Ishikawa (cell line): ENCODE measurements at regions not wholly inside any gene's neighbourhood (a gene's known extent, or its start where the extent isn't known, plus 50 kb on each side); places are given as distances from the start of the nearest gene placed in this dataset.

Experiments
- CEBPB ChIP-seq: IDR thresholded peaks from 2 replicates; pipeline ENCODE4 v1.6.1; 2012
- CREB1 ChIP-seq: IDR thresholded peaks from 2 replicates; pipeline ENCODE4 v1.6.1; 2012; ENCODE audit warnings: low read depth
- EGR1 ChIP-seq: IDR thresholded peaks from 2 replicates; pipeline ENCODE4 v1.6.1; 2012
- EP300 ChIP-seq: IDR thresholded peaks from 2 replicates; pipeline ENCODE4 v1.6.1; 2012; ENCODE audit warnings: borderline replicate concordance
- FOXM1 ChIP-seq: IDR thresholded peaks from 2 replicates; pipeline ENCODE4 v1.6.1; 2012; ENCODE audit warnings: low read depth, borderline replicate concordance
- MAX ChIP-seq: IDR thresholded peaks from 2 replicates; pipeline ENCODE4 v1.6.1; 2012
- NFIC ChIP-seq: IDR thresholded peaks from 2 replicates; pipeline ENCODE4 v1.6.1; 2012
- RAD21 ChIP-seq: IDR thresholded peaks from 2 replicates; pipeline ENCODE4 v1.6.1; 2012; ENCODE audit warnings: low read depth
- TAF1 ChIP-seq: IDR thresholded peaks from 2 replicates; pipeline ENCODE4 v1.6.1; 2012; ENCODE audit warnings: low read depth, mild to moderate bottlenecking
- TCF12 ChIP-seq: IDR thresholded peaks from 2 replicates; pipeline ENCODE4 v1.6.1; 2012; ENCODE audit warnings: low read depth
- TEAD4 ChIP-seq: IDR thresholded peaks from 2 replicates; pipeline ENCODE4 v1.6.1; 2012
- YY1 ChIP-seq: IDR thresholded peaks from 2 replicates; pipeline ENCODE4 v1.6.1; 2012; ENCODE audit warnings: low read depth
- ZBTB7A ChIP-seq: IDR thresholded peaks from 2 replicates; pipeline ENCODE4 v1.6.1; 2012; ENCODE audit warnings: low read depth
- TF ChIP-seq, protein P1 (sequence below): IDR thresholded peaks from 2 replicates; pipeline ENCODE4 v1.6.1; 2012; ENCODE audit warnings: low read depth, mild to moderate bottlenecking
- TF ChIP-seq, protein P2 (sequence below): IDR thresholded peaks from 2 replicates; pipeline ENCODE4 v1.6.1; 2012

DNA sequence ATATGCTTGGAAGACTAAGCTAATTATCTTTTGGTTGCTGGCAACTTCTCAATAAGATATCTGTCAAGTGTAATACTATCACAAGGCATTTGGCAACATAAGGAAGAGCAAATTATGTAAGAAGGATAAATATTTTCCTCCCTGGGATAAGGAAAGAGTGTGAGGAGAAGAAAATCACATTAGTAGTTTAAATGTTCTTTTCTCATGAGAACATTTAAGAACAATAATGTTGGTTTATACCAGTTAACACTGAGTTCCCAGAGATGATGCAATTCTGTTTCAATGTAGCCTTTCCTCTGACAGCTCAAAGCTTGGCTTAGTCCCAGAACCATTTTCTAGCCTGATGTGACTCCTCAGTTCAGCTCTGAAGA lies 66.1 kb upstream of the NPHP3 start:
- TF ChIP-seq, protein P1, sequence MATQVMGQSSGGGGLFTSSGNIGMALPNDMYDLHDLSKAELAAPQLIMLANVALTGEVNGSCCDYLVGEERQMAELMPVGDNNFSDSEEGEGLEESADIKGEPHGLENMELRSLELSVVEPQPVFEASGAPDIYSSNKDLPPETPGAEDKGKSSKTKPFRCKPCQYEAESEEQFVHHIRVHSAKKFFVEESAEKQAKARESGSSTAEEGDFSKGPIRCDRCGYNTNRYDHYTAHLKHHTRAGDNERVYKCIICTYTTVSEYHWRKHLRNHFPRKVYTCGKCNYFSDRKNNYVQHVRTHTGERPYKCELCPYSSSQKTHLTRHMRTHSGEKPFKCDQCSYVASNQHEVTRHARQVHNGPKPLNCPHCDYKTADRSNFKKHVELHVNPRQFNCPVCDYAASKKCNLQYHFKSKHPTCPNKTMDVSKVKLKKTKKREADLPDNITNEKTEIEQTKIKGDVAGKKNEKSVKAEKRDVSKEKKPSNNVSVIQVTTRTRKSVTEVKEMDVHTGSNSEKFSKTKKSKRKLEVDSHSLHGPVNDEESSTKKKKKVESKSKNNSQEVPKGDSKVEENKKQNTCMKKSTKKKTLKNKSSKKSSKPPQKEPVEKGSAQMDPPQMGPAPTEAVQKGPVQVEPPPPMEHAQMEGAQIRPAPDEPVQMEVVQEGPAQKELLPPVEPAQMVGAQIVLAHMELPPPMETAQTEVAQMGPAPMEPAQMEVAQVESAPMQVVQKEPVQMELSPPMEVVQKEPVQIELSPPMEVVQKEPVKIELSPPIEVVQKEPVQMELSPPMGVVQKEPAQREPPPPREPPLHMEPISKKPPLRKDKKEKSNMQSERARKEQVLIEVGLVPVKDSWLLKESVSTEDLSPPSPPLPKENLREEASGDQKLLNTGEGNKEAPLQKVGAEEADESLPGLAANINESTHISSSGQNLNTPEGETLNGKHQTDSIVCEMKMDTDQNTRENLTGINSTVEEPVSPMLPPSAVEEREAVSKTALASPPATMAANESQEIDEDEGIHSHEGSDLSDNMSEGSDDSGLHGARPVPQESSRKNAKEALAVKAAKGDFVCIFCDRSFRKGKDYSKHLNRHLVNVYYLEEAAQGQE: no peak
- TF ChIP-seq MAX (no peak), TAF1 (no peak), FOXM1 (no peak), CEBPB (peak; percentile 48; the same call in 1 of the 2 replicates)

- TF ChIP-seq TAF1 (no peak), EP300 (no peak), MAX (no peak), FOXM1 (no peak), ZBTB7A (no peak), TEAD4 (no peak), TCF12 (no peak), CREB1 (no peak), CEBPB (no peak), EGR1 (no peak), NFIC (no peak), YY1 (no peak), RAD21 (no peak)
- TF ChIP-seq, protein P2, sequence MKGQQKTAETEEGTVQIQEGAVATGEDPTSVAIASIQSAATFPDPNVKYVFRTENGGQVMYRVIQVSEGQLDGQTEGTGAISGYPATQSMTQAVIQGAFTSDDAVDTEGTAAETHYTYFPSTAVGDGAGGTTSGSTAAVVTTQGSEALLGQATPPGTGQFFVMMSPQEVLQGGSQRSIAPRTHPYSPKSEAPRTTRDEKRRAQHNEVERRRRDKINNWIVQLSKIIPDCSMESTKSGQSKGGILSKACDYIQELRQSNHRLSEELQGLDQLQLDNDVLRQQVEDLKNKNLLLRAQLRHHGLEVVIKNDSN: no peak
- TF ChIP-seq, protein P1: no peak
These were observed 65.5 kb upstream of the NPHP3 start for GRCh38 chr3:132787616-132788300.

- TF ChIP-seq FOXM1 (no peak), EGR1 (no peak), TAF1 (no peak), YY1 (no peak), TEAD4 (no peak), CEBPB (no peak), NFIC (no peak), EP300 (no peak), TCF12 (no peak), CREB1 (no peak), ZBTB7A (no peak)
- TF ChIP-seq, protein P2: no peak
- TF ChIP-seq, protein P1: no peak
These were observed 64.7 kb upstream of the NPHP3 start for GRCh38 chr3:132786890-132787289.

DNA sequence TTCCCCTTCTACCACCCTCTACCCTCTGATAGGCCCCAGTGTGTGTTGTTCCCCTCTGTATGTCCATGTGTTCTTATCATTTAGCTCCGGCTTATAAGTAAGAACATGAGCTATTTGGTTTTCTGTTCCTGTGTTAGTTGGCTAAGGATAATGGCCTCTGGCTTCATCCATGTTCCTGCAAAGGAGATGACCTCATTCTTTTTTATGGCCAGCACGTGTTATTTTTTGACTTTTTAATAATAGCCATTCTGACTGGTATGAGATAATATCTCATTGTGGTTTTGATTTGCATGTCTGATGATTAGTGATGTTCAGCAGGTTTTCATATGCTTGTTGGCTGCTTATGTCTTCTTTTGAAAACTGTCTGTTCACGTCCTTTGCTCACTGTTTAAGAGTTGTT lies 63.1 kb upstream of the NPHP3 start:
- no peak for TF ChIP-seq MAX
